Tibial nerve (tissue), 3 donors: ENCODE measurements at regions not wholly inside any gene's neighbourhood (a gene's known extent, or its start where the extent isn't known, plus 50 kb on each side); places are given as distances from the start of the nearest gene placed in this dataset.

Experiments used
- CTCF ChIP-seq, 5 experiments: fragments of 200-600 bp in 3 of 5; fragments of 450-650 bp in 2 of 5; sonication (generic) in 3 of 5; IDR thresholded peaks; one replicate each; pipeline ENCODE4 v1.5.1; 2016 to 2019; ENCODE audit warnings: antibody characterized with exemption in 5 of 5, mild to moderate bottlenecking in 3 of 5, moderate library complexity in 2 of 5
- POLR2A ChIP-seq, 2 donors: fragments of 450-650 bp; IDR thresholded peaks; one replicate each; pipeline ENCODE4 v1.6.1; 2017; ENCODE audit warnings: antibody characterized with exemption in 2 of 2, mild to moderate bottlenecking in 2 of 2, moderate library complexity in 2 of 2

- TF ChIP-seq POLR2A (IDR thresholded peaks at IDR 0.05) (no peak), CTCF (IDR thresholded peaks at IDR 0.05) (no peak)
These were observed 198.0 kb downstream of the TJP1 start for GRCh38 chr15:29624271-29624670.
